Dedifferentiated amniotic fluid mesenchymal stem cell (primary cell): ENCODE measurements at regions not wholly inside any gene's neighbourhood (a gene's known extent, or its start where the extent isn't known, plus 50 kb on each side); places are given as distances from the start of the nearest gene placed in this dataset.

Source experiments
- DNase-seq: peaks from one replicate; pipeline ENCODE4 v3.0.0-alpha.2; 2016; ENCODE audit errors: extremely low spot score

DNA sequence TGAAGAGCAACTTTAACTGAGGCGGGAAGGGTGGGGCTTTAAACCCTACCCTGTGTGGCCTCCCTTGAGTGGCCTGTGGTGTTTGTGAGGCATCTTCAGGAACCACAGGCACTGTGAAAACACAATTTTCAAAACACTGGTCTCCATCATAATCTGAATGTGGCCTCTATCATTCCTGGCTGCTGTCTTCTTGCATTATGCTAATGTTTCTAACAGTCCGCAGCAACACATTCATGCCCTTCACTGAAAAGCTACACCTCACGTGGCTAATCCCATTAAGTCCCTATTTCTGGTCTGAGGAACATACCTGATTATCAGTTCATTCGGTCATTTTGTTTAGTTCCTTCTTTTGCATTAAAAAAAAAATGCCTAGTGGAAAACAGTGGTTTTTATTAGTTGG is 94.6 kb downstream of the F11 start:
- no peak for DNase-seq

DNA sequence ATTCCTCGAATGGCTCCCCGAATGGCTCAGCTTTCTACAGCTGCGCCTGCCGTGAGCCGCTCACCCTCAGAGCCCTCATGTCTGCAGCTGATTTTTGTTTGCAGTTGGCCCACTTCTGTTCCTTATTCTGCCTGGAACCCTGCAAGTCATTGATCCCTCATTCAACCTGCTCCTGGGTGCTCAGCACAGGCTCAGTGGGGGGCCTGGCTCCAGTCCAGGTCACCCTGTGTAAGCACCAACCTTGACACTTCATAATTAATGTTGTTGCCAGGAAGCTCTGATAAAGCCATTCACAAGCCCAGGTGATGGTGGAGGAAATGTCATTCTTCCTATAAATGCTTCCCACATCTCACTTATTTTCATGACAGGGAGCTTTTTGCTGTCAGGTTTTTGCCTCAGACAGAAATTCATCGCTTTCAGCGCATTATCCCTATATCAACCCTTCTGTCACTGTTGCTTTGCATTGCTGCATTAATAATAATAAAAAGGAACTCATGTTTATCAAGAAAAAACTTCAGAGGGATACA is 85.7 kb downstream of the F11 start:
- no peak for DNase-seq

DNA sequence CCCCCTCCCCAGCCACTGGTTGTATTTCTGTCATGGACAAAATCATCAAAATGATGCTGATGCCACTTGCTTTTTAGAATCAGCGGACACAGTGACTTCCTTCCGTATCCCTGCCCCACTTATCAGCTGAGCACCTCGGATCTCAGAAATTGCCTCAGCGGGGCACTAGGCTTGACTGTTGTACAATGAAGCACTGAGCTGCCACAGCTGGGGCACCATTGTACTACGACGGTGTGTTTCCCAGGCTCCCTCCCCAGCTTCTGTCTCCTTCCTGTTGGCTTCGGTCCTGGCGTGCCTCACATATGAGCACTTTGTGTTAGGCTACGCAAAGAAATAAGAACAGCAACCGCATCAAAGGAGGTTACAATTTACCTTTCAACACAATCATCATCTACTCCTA is 82.4 kb downstream of the F11 start:
- no peak for DNase-seq

DNA sequence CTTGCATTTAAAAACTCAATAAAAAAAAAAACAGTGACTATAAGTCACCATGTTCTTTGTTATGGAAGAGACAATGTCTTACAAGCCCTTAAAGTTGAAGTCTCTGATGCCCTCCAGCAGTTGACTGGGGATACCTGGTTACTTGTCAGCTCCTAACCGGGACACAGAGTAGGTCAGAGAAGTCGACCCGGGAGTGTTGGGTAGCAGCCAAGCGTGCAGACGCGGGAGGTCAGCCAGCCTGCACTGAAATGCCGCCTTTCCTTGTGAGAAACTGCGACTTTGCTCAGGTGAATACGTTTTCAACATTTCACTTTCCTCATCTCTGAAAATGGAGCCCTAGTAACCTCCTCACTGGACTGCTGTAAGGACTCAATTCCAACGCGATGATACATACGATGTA is 81.8 kb downstream of the F11 start:
- no peak for DNase-seq

DNA sequence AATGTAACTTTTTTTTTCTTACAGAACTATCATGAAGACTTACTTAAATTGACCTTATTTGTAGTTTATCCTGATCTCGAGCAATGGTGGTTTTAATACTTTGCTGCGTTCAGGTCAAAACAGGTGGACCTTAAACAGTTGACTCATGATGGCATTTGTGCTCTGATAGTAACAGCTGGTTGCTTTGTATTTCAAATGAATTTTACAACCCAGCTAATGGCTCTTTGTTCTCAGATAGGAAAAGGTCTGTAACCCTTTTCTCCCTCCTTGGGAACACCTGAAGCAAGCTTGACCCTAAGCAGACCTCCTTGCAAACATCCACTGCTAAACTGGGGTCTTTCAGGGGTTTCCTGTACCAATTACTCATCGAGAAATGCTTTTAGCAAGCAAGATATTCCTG is 79.2 kb downstream of the F11 start:
- no peak for DNase-seq

DNA sequence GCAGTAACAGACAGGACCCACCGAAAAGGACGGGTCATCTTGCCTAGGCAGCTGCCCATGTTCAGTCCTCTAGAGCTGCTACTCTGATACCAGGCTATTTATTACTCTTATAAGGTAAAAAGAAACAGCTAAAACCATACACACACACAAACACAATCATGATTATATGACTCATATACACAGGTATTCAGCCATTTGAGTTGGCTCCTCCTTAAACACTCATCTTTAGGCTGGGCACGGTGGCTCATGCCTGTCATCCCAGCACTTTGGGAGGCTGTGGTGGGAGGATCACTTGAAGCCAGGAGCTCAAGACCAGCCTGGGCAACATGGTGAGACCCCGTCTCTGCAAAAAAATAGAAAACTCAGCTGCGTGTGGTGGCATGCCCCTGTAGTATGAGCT is 76.6 kb downstream of the F11 start:
- DNase-seq = no peak

DNA sequence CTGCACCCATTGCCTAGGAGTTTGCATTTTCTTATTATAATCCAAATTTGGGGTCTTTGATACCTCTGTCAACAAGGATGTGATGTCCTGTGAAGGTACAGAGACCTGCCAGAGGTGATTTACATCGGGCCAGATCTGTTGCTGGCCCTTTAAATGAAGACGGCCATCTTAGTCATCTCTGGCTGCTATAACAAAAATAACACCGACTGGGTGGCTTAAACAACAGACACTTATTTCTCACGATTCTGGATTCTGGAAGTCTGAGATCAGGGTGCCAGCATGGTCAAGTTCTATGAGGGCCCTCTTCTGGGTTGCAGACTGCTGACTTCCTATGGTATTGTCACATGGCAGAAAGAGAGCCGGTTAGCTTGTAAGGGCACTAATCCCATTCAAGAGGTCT is 75.7 kb downstream of the F11 start:
- no peak for DNase-seq
